ENCODE measurements at regions not wholly inside any gene's neighbourhood (a gene's known extent, or its start where the extent isn't known, plus 50 kb on each side); places are given as distances from the start of the nearest gene placed in this dataset.

DNA sequence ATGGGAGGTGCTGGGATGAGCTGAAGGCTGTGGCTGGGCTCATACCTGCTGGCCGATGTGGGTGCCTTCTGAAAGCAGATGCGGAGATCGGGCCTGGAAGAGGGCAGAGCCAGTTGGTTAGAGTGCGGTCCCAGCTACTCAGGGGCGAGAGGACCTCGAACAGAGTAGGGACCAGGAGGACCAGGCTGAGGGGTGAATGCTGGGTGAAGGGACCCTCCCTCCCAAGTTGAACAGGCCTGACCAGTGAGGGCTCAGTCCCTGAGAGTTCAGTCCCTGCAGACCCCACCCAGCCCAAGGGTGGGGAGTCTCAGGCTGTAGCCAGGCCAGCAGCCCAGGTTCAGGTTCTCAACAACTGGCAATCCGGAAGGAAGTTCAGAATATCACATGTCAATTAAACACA is 232.8 kb upstream of the HS6ST1 start:
- ATAC-seq (no peak), FAIRE-seq (no peak), DNase-seq (ENCODE audit: extremely low read depth in 1 of 4, low spot score in 3 of 4) (no peak)
- Histone ChIP-seq H3K4me3 (no peak overlapping the region), H3K9ac (ENCODE audit: insufficient read depth in 1 of 2, low read depth in 2 of 2, low read length in 2 of 2) (no peak overlapping the region; a peak in 1 of 4 replicates), H3K79me2 (ENCODE audit: control insufficient read depth, insufficient read depth, low read length) (no peaks in the 10 kb centered on the region), H3K9me1 (ENCODE audit: control insufficient read depth, insufficient read depth, low read length) (no peaks in the 10 kb centered on the region), H2AFZ (ENCODE audit: low read depth, low read length) (no peak overlapping the region), H4K20me1 (replicated peaks; ENCODE audit: control insufficient read depth, insufficient read depth, low read length) (no peaks in the 10 kb centered on the region; the same call in 1 of the 2 replicates), H3K27me3 (ENCODE audit: control insufficient read depth in 2 of 2, insufficient read depth in 2 of 2, low read length in 2 of 2) (peaks cover 3 to 52% of the 10 kb centered on the region in 2 experiments; a peak in 3 of 5 replicates), H3K9me3 (replicated peaks; ENCODE audit: control insufficient read depth, insufficient read depth, low read depth, low read length) (no peaks in the 10 kb centered on the region), H3K36me3 (ENCODE audit: control insufficient read depth, insufficient read depth, low read length) (no peaks in the 10 kb centered on the region), H3K4me2 (ENCODE audit: insufficient read depth, low read length) (no peak overlapping the region), H3K4me1 (replicated peaks in 1 of 2; ENCODE audit: control insufficient read depth in 2 of 2, insufficient read depth in 2 of 2, low read length in 2 of 2) (no peaks in the 10 kb centered on the region), H3K27ac (ENCODE audit: extremely low read depth, low read depth, low read length) (no peak overlapping the region)
- ChIA-PET CTCF (ENCODE audit: low intra/inter-chr PET ratio) (no interaction called here), POLR2A (interaction anchor here (0.6 to 0.8 kb wide), 2 partner anchors 56 to 60 kb away, joined by 3 read pairs; no protein-coding TSS in a partner anchor)
- BruUV-seq (replicated peaks): no TSS peak
- 3% methylated on average over 7 of the region's 7 CpGs for WGBS (ENCODE audit: insufficient coverage, low coverage, missing lambda C conversion rate)
- intact Hi-C loops (cut with micrococcal nuclease): no loop called here
- TF ChIP-seq MAFF (IDR thresholded peaks at IDR 0.05; ENCODE audit: low read length) (no peak), ZNF77 (CRISPR knock-in tag; IDR thresholded peaks at IDR 0.05) (no peak), MCM3 (IDR thresholded peaks at IDR 0.05) (no peak), ZNF436 (CRISPR knock-in tag; IDR thresholded peaks at IDR 0.05) (no peak), ZNF586 (CRISPR knock-in tag; conservative IDR thresholded peaks at IDR 0.05) (no peak)
- TF ChIP-seq, protein P1, sequence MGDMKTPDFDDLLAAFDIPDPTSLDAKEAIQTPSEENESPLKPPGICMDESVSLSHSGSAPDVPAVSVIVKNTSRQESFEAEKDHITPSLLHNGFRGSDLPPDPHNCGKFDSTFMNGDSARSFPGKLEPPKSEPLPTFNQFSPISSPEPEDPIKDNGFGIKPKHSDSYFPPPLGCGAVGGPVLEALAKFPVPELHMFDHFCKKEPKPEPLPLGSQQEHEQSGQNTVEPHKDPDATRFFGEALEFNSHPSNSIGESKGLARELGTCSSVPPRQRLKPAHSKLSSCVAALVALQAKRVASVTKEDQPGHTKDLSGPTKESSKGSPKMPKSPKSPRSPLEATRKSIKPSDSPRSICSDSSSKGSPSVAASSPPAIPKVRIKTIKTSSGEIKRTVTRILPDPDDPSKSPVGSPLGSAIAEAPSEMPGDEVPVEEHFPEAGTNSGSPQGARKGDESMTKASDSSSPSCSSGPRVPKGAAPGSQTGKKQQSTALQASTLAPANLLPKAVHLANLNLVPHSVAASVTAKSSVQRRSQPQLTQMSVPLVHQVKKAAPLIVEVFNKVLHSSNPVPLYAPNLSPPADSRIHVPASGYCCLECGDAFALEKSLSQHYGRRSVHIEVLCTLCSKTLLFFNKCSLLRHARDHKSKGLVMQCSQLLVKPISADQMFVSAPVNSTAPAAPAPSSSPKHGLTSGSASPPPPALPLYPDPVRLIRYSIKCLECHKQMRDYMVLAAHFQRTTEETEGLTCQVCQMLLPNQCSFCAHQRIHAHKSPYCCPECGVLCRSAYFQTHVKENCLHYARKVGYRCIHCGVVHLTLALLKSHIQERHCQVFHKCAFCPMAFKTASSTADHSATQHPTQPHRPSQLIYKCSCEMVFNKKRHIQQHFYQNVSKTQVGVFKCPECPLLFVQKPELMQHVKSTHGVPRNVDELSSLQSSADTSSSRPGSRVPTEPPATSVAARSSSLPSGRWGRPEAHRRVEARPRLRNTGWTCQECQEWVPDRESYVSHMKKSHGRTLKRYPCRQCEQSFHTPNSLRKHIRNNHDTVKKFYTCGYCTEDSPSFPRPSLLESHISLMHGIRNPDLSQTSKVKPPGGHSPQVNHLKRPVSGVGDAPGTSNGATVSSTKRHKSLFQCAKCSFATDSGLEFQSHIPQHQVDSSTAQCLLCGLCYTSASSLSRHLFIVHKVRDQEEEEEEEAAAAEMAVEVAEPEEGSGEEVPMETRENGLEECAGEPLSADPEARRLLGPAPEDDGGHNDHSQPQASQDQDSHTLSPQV (IDR thresholded peaks at IDR 0.05): no peak
- TF ChIP-seq, protein P2, sequence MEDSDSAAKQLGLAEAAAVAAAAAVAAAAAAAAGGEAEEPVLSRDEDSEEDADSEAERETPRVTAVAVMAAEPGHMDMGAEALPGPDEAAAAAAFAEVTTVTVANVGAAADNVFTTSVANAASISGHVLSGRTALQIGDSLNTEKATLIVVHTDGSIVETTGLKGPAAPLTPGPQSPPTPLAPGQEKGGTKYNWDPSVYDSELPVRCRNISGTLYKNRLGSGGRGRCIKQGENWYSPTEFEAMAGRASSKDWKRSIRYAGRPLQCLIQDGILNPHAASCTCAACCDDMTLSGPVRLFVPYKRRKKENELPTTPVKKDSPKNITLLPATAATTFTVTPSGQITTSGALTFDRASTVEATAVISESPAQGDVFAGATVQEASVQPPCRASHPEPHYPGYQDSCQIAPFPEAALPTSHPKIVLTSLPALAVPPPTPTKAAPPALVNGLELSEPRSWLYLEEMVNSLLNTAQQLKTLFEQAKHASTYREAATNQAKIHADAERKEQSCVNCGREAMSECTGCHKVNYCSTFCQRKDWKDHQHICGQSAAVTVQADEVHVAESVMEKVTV (CRISPR knock-in tag; IDR thresholded peaks at IDR 0.05): no peak
- TF ChIP-seq, protein P3, sequence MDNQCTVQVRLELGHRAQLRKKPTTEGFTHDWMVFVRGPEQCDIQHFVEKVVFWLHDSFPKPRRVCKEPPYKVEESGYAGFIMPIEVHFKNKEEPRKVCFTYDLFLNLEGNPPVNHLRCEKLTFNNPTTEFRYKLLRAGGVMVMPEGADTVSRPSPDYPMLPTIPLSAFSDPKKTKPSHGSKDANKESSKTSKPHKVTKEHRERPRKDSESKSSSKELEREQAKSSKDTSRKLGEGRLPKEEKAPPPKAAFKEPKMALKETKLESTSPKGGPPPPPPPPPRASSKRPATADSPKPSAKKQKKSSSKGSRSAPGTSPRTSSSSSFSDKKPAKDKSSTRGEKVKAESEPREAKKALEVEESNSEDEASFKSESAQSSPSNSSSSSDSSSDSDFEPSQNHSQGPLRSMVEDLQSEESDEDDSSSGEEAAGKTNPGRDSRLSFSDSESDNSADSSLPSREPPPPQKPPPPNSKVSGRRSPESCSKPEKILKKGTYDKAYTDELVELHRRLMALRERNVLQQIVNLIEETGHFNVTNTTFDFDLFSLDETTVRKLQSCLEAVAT (IDR thresholded peaks at IDR 0.05): no peak
- TF ChIP-seq, protein P4, sequence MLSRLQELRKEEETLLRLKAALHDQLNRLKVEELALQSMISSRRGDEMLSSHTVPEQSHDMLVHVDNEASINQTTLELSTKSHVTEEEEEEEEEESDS (CRISPR knock-in tag; IDR thresholded peaks at IDR 0.05): no peak
- in situ Hi-C loops (cut with MboI): no loop called here
